Glomerular visceral epithelial cell (primary cell): ENCODE measurements at regions not wholly inside any gene's neighbourhood (a gene's known extent, or its start where the extent isn't known, plus 50 kb on each side); places are given as distances from the start of the nearest gene placed in this dataset.
"Not testable (repeated sequence)": the region's sequence is repeated elsewhere in the genome, so short reads cannot be mapped to it uniquely, and the experiment has no call there.

Source experiments
- DNase-seq: peaks from one replicate; pipeline ENCODE4 v3.0.0-alpha.2; 2016; ENCODE audit errors: extremely low spot score

- DNase-seq: not testable (repeated sequence)
Measured at GRCh38 chr3:197459571-197459970, 96.2 kb downstream of the BDH1 start.

- no peak for DNase-seq
Measured at GRCh38 chr3:197458906-197459470, 96.8 kb downstream of the BDH1 start.

- no peak for DNase-seq
Measured at GRCh38 chr3:197458179-197458707, 97.5 kb downstream of the BDH1 start.

GRCh38 chr3:197456261-197457091 is 99.3 kb downstream of the BDH1 start:
- DNase-seq: peak; percentile 93

GRCh38 chr3:197454841-197455240 is 100.9 kb downstream of the BDH1 start:
- not testable (repeated sequence) for DNase-seq

DNA sequence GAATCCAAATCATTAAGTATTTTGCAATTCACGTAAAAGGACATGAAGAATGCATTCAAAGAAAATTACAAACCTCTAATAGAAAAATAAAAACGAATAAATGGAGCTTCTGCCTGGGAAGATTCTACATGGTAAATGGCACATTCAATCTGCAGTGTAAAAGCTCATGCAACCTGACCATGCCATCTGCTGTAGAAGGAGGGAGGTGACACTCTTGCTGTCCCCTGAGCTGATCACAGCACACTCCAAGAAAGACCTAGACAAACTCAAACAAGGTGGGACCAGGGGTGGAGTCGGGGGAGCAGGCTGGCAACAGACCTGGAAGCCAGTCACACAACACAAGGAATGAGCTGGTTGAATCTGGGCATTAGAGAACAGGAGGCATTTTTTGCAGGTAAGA is 101.8 kb downstream of the BDH1 start:
- DNase-seq: peak; percentile 30

DNA sequence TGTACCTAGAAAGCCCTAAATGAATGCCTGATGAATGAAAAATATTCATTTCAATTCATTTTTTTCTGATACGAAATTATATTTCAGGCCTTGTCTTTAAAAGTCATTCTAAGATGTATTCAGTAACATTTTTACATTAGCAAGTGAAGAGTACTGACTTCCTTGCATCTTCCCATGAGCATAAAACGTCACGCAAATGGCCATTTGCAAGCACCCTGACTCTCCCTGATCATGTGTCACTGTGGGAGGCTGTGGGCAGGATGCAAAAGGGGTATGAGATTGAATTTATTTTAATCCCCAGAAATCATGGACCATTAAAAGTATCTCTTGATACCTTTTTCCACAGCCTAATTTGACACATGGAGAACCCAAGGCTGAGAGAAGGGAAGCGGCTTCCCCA is 105.0 kb downstream of the BDH1 start:
- DNase-seq: no peak

GRCh38 chr3:197450308-197450707 is 105.5 kb downstream of the BDH1 start:
- DNase-seq: no peak

DNA sequence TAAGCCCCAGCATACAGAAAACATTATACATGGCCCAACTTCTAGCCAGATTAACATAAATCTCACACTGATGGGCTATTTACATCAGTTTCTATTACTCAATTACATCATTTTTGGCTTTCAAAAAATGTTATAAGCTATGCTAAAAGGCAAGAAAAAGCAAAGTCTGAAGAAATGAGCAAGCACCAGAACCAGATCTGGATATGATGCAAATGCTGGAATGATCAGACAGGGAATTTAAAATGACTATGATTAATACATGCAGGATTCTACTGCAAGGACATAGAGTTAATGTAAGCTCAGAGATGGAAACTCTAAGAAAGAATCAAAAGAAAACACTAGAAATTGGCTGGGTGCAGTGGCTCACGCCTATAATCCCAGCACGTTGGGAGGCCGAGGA is 106.6 kb downstream of the BDH1 start:
- not testable (repeated sequence) for DNase-seq

GRCh38 chr3:197447781-197448180 is 108.0 kb downstream of the BDH1 start:
- not testable (repeated sequence) for DNase-seq

DNA sequence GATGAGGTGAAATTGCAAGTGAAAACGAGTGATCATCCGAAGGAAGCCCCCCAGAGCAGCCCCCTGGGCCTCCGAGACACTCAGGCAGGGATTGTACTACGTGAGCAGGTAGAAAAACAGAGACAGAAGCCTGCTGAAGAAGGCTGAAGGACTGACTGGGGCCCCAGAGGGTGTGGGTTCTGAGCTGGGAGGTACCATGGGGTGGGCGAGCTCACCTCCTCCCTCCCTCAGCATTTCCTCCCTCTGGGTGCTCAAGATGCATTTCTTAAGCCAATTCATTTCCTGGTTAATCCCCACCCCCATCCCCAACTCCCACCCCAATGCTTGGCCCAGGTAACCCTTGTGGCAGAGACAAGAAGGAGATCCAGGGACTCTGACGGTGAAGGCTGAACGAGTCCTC is 108.7 kb downstream of the BDH1 start:
- no peak for DNase-seq

DNA sequence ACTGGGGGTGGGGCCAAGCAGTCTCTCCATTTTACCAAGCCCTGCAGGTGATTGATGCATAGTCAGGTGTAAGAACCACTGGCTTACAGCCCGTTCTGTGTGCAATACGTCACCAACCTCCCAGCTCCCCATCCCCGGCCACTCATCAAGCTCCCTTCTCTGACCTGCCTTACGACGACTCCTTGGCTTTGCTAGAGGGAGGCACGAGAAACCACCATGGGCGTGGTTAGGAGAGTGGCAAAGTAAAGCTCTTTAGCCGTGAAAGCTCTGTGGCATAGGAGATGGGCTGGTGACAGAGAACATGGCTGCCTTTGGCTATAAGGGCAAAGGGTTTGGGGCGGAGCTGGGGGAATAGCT is 109.1 kb downstream of the BDH1 start:
- no peak for DNase-seq

GRCh38 chr3:197445896-197446699 is 109.7 kb downstream of the BDH1 start:
- no peak for DNase-seq

DNA sequence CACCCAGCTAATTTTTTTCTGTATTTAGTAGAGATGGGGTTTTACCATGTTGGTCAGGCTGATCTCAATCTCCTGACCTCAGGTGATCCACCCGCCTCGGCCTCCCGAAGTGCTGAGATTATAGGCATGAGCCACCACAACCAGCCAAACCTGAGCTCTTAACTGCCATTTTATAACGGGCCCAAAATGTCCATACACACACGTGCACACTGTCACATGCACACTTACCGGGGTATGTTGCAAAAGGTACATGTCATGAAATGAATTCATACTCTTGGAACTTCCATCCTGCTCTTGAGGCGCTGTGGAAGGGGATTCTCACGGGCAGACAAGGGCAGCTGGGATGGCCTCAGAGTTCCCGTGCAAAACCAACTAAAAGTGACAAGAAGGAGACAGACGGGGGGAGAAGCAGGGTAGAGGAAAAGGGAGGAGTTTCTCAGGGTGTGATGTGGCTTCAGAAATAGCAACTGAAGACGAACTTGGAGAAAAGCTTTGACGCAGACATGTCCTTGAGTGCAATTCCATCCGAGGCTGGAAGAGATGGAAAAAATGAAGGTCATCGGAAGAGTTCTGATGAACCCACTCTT is 110.9 kb downstream of the BDH1 start:
- DNase-seq: no peak

GRCh38 chr3:197443506-197443905 is 112.3 kb downstream of the BDH1 start:
- no peak for DNase-seq

DNA sequence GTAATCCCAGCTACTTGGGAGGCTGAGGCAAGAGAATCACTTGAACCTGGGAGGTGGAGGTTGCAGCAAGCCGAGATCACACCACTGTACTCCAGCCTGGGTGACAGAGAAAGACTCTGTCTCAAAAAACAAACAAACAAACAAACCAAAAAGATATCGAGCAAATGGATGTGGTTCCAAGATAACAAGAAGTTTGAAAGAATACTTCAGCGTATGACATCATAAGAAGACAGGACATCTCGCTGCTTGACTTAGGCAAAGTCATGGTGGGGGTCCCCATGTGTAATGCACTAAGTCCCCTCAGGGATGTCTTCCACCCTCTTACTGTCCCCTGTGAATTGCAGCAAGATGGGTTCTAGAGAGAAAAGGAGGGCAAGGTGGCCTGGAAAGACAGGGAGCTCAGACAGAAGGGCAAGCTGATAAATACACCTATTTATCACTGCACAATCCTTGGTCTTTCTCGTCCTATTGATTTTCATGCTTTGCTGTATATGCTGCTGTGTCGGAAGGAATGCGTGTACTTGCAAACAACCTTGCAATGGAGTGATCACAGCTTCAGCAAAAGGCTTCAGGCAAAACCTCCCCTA is 115.0 kb downstream of the BDH1 start:
- DNase-seq: no peak

DNA sequence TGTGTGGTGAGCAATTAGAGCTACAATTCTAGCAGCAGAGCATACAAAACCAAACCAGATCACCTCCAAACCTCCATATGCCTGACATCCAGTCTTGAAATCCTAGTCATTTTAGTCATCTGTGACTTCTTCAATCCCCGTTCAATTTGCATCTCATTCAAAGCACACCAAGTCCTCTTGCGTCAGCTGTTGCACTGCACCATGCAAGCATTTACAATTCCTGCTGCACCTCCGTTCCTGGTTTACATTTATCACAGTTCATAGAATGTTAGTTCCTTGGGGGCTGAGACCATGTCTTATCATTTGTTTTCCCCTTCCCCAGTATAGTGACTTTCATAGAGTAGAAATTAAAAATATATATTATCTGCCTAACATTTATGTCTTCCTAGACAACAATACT is 116.9 kb downstream of the BDH1 start:
- DNase-seq: no peak

- no peak for DNase-seq
Measured at GRCh38 chr3:197435426-197435825, 120.3 kb downstream of the BDH1 start.

GRCh38 chr3:197434830-197435229 is 120.9 kb downstream of the BDH1 start:
- no peak for DNase-seq

DNA sequence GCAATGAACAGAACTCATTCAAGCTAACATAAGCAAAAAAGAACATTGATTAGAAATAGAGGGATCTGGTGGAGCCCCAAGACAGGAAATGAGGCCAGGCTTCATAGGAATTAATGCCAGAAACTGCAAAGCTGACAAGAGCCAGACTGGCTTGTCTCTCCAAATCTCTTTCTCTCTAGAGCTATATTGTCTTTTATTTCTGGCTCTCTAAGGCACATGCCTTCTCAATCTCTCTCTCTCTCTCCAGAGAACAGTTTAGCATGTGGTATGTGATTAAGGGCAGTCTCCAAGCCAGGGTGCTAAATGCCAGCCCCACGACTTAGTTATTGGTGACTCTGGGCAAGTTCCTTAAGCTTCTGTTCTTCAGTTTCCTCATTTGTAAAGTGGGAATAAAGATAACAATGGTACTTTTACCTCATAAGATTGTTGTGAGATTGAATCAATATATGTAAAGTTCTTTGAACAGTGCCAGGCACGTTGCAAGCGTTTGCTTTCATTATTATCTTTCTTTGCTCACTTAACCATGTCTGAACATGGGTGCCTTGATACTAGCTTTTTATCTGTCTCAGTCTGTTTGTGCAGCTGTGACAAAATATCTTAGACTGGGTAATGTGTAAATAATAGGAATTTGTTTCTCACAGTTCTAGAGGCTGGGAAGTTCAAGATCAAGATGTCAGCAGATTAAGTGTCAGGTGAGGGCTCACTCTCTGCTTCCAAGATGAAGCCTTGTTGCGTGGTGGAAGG is 123.2 kb downstream of the BDH1 start:
- no peak for DNase-seq

GRCh38 chr3:197431346-197431910 is 124.3 kb downstream of the BDH1 start:
- no peak for DNase-seq
